HG02623 (cell line): ENCODE measurements at regions not wholly inside any gene's neighbourhood (a gene's known extent, or its start where the extent isn't known, plus 50 kb on each side); places are given as distances from the start of the nearest gene placed in this dataset.

ENCODE experiments used
- ATAC-seq: cut with Tn5 transposase; IDR thresholded peaks from one replicate; pipeline ENCODE4 v1.9.1; 2021; ENCODE audit warnings: moderate library complexity; ENCODE audit not compliant: unreplicated experiment

GRCh38 chr14:40213701-40214100 is 781.5 kb upstream of the FBXO33 start:
- no peak for ATAC-seq

GRCh38 chr14:40204441-40205175 is 772.4 kb upstream of the FBXO33 start:
- ATAC-seq = no peak

DNA sequence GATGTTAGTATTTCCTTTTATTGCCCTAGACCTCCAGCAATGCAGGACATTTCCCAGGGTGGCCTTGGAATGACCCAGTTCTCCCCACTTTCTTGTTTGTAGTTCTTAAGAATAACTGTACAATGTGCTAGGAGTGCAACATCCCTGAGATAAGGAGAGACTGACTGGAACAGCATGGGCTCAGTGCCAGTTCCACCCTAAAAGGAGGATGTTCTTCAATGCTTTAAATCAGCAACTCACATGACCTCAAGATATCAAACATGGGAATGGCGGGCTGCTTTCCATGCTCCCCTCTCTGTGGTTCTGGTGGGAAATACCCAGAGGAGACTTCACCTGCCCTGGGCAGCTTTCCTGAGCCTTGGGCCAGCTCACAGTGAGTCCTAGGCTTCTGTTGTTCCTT is 766.9 kb upstream of the FBXO33 start:
- ATAC-seq = no peak

DNA sequence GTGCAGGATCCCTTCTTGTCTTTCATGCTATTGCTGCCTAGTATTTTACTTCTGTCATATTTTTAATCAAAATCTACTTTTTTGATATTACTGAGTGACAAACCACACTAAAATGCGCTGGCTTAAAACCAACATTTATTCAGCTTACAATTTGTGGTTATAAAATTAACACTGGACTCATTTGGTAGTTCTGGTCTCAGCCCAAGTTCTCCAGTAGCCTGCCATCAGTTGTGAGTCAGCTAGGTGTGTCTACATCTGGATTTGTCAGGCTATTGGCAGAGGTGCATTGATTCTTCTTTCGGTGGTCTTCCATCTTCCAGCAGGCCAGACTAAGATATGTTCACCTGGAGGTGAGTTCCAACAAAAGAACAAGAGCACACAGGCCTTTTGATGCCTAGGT is 765.1 kb upstream of the FBXO33 start:
- no peak for ATAC-seq

- ATAC-seq = no peak
Measured at GRCh38 chr14:40188006-40188405, 755.8 kb upstream of the FBXO33 start.

- no peak for ATAC-seq
Measured at GRCh38 chr14:40164083-40164482, 731.9 kb upstream of the FBXO33 start.

GRCh38 chr14:40139657-40140056 is 707.4 kb upstream of the FBXO33 start:
- no peak for ATAC-seq

- ATAC-seq = no peak
Measured at GRCh38 chr14:40133463-40133862, 701.2 kb upstream of the FBXO33 start.

GRCh38 chr14:40129159-40129558 is 696.9 kb upstream of the FBXO33 start:
- no peak for ATAC-seq

GRCh38 chr14:40123816-40124215 is 691.6 kb upstream of the FBXO33 start:
- no peak for ATAC-seq

- ATAC-seq = peak; percentile 46
Measured at GRCh38 chr14:40122968-40123648, 690.9 kb upstream of the FBXO33 start.

GRCh38 chr14:40119765-40120164 is 687.5 kb upstream of the FBXO33 start:
- ATAC-seq = peak; percentile 51

- no peak for ATAC-seq
Measured at GRCh38 chr14:40119321-40119720, 687.1 kb upstream of the FBXO33 start.

DNA sequence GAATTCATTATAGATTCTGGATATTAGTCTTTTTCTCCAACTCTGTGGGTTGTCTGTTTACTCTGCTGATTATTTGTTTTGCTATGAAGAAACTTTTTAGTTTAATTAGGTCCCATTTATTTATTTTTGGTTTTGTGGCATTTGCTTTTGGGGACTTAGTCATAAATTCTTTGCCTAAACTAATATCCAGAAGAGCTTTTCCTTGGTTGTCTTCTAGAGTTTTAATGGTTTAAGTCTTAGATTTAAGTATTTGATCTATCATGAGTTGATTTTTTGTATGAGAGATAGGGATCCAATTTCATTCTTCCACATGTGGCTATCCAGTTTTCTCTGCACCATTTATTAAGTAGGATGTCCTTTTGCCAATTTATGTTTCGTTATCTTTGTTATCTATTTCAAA is 683.4 kb upstream of the FBXO33 start:
- ATAC-seq = no peak

- ATAC-seq = no peak
Measured at GRCh38 chr14:40113671-40114070, 681.4 kb upstream of the FBXO33 start.

GRCh38 chr14:40100544-40101196 is 668.4 kb upstream of the FBXO33 start:
- no peak for ATAC-seq

- no peak for ATAC-seq
Measured at GRCh38 chr14:40099316-40099715, 667.1 kb upstream of the FBXO33 start.

DNA sequence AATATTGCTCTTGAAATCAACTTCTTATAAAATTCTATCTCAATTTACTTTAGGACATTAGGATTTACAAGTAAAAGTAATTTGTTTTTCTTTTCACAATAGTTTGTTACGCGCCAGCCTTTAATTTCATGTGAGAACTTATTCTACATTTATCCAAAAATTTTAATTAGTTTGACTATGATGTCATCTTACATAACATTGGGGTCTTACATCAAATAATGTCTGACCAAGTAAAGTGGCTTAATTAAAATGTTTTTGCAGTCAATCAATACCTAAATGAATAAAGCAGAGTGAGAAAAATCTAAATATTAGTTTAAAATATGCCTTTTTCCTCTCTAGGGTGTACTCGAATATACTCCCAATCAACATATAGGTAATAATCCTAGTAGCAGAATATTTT is 666.2 kb upstream of the FBXO33 start:
- ATAC-seq = no peak

DNA sequence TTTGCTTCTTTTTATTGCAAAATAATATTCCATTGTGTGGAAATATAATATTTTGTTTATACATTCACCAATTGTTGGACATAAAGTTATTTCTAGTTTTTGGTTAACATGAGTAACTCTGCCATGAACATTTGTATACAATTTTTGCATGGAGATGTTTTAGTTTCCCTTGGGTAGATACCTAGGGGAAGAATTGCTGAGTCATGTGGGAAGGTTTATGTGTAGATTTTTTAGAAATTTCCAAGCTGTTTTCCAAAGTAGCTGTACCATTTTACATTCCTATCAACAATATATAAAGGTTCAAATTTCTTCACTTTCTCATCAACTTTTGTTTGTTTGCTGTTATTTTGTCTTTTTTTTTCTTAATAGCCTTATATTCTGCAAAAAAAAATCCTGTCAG is 664.7 kb upstream of the FBXO33 start:
- no peak for ATAC-seq

GRCh38 chr14:40093800-40094199 is 661.6 kb upstream of the FBXO33 start:
- no peak for ATAC-seq

GRCh38 chr14:40074169-40074568 is 641.9 kb upstream of the FBXO33 start:
- ATAC-seq = no peak

GRCh38 chr14:40072175-40072574 is 639.9 kb upstream of the FBXO33 start:
- ATAC-seq = no peak
